DOHH2 (cell line): ENCODE measurements at regions not wholly inside any gene's neighbourhood (a gene's known extent, or its start where the extent isn't known, plus 50 kb on each side); places are given as distances from the start of the nearest gene placed in this dataset.

Experiments
- H3F3A ChIP-seq: fragments of 200-600 bp; sonication (generic), shearing (Covaris generic); 2 replicates; pipeline ENCODE4 v1.6.0; 2016; ENCODE audit warnings: antibody characterized with exemption, mild to moderate bottlenecking; ENCODE audit not compliant: control insufficient read depth, insufficient read depth
- H3K27ac ChIP-seq: fragments of 200-600 bp; sonication (generic); 2 replicates; pipeline ENCODE4 v1.5.1; 2014; ENCODE audit warnings: low read depth, mild to moderate bottlenecking, low read length, moderate library complexity
- H3K27me3 ChIP-seq: fragments of 200-600 bp; sonication (generic); 2 replicates; pipeline ENCODE4 v1.6.1; 2014; ENCODE audit warnings: mild to moderate bottlenecking, low read length, mixed read lengths; ENCODE audit not compliant: control insufficient read depth
- H3K36me3 ChIP-seq: fragments of 200-600 bp; sonication (generic); 2 replicates; pipeline ENCODE4 v1.6.1; 2014; ENCODE audit warnings: mild to moderate bottlenecking, low read length, moderate library complexity, mixed read lengths; ENCODE audit not compliant: control insufficient read depth
- H3K4me1 ChIP-seq: fragments of 200-600 bp; sonication (generic); 2 replicates; pipeline ENCODE4 v1.6.1; 2014; ENCODE audit warnings: mild to moderate bottlenecking, low read length, mixed read lengths; ENCODE audit not compliant: control insufficient read depth
- H3K4me2 ChIP-seq: fragments of 200-600 bp; sonication (generic); 2 replicates; pipeline ENCODE4 v1.6.0; 2014; ENCODE audit warnings: mild to moderate bottlenecking, low read length, moderate library complexity
- H3K4me3 ChIP-seq: fragments of 200-600 bp; sonication (generic); 2 replicates; pipeline ENCODE4 v1.5.1; 2014; ENCODE audit warnings: mild to moderate bottlenecking, low read length, mixed read lengths
- H3K79me2 ChIP-seq: fragments of 200-600 bp; sonication (generic); 2 replicates; pipeline ENCODE4 v1.6.1; 2014; ENCODE audit warnings: mild to moderate bottlenecking, low read length, mixed read lengths; ENCODE audit not compliant: control insufficient read depth
- H3K9me2 ChIP-seq: fragments of 200-600 bp; sonication (generic); replicated peaks from 2 replicates; pipeline ENCODE4 v1.6.1; 2014; ENCODE audit warnings: mild to moderate bottlenecking, low read length, mixed read lengths; ENCODE audit not compliant: control insufficient read depth
- H3K9me3 ChIP-seq: fragments of 200-600 bp; sonication (generic); 2 replicates; pipeline ENCODE4 v1.6.1; 2014; ENCODE audit warnings: antibody characterized with exemption, low read length, mixed read lengths; ENCODE audit not compliant: control insufficient read depth, insufficient read depth
- H4K20me1 ChIP-seq: fragments of 200-600 bp; sonication (generic); 2 replicates; pipeline ENCODE4 v1.6.0; 2014; ENCODE audit warnings: low read depth, mild to moderate bottlenecking, antibody characterized with exemption, low read length, moderate library complexity; ENCODE audit not compliant: control insufficient read depth, insufficient read depth
- CTCF ChIP-seq: fragments of 200-600 bp; sonication (generic); IDR thresholded peaks from one replicate; pipeline ENCODE4 v1.5.1; 2014; ENCODE audit warnings: antibody characterized with exemption, mild to moderate bottlenecking, low read depth, low read length; ENCODE audit not compliant: poor library complexity, severe bottlenecking
- EZH2phosphoT487 ChIP-seq: fragments of 200-600 bp; sonication (generic); IDR thresholded peaks from 2 replicates; pipeline ENCODE4 v1.6.1; 2017; ENCODE audit warnings: borderline replicate concordance, mild to moderate bottlenecking, antibody characterized with exemption, low read length, moderate library complexity, mixed read lengths

DNA sequence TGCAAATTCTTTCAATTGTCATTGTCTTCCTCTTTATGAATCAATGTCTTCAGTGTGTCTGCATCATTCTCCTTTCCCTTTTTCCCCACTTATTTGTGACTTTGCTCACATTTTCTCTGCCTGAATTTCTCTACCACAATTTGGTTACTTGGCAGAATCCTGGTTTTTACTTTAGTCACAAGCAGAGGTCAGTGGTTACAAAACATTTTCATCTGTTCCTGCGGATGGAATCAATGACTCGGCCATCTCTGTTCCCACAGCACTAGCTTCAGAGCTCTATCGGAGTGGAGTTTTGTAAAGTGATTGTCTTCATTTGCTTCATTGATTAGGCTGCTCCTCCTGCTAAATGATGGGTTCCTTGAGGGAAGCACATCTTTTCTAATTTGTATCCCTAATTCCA, 501.3 kb upstream of the AADAT start:
- Histone ChIP-seq H3K4me2 (no peak overlapping the region), H3F3A (no peaks in the 10 kb centered on the region), H3K9me2 (no peaks in the 10 kb centered on the region), H3K27ac (no peak overlapping the region), H3K79me2 (no peaks in the 10 kb centered on the region), H3K27me3 (no peaks in the 10 kb centered on the region), H3K9me3 (no peaks in the 10 kb centered on the region), H3K4me3 (no peak overlapping the region), H3K36me3 (no peaks in the 10 kb centered on the region), H4K20me1 (no peaks in the 10 kb centered on the region), H3K4me1 (no peaks in the 10 kb centered on the region)
- TF ChIP-seq EZH2phosphoT487 (no peak), CTCF (no peak)

DNA sequence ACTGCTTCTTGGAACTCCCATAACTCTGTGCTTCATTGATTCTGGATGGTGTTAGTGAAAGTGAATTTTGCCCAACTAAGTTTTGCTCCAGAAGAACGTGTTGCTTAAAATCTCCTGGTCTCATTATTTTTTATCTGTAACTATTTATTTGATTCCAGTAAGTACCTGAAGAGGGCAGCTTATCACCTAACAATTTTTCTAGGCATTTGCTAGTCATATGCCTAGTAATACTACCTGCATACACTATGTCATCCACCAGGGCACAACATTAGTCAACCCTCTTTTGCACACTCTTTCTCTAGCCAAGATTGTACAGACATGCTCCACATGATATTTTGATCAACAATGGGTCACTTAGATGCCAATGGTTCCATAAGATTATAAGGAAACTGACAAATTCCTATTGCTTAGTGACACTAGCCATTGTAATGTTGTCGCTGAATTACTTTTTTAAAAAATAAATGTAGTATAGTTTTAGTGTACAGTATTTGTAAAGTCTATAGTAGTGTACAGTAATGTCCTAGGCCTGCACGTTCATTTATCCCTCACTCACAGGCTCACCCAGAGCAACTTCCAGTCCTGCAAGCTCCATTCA, 499.9 kb upstream of the AADAT start:
- no peaks in the 10 kb centered on the region for H4K20me1 ChIP-seq
- H3K27ac ChIP-seq = no peak overlapping the region
- no peak overlapping the region for H3K4me3 ChIP-seq
- H3K4me1 ChIP-seq = no peaks in the 10 kb centered on the region
- no peaks in the 10 kb centered on the region for H3K79me2 ChIP-seq
- no peaks in the 10 kb centered on the region for H3F3A ChIP-seq
- TF ChIP-seq CTCF (no peak), EZH2phosphoT487 (no peak)
- no peak overlapping the region for H3K4me2 ChIP-seq
- no peaks in the 10 kb centered on the region for H3K27me3 ChIP-seq
- H3K36me3 ChIP-seq = no peaks in the 10 kb centered on the region
- H3K9me2 ChIP-seq = no peaks in the 10 kb centered on the region
- H3K9me3 ChIP-seq = no peaks in the 10 kb centered on the region

DNA sequence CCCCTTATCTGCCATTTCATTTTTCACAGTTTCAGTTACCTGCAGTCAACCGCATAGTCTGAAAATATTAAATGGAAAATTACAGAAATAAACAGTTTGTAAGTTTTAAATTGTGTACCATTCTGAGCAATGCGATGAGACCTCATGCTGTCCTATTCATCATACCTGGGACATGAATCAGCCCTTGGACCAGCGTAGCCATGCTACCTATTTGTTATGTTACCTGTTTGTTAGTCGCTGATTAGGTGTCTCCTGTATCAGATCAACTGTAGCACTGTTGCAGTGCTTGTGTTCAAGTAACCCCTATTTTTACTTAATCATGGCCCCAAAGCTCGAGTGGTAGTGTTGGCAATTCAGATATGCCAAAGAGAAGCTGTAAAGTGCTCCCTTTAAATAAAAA, 492.2 kb upstream of the AADAT start:
- no peak overlapping the region for H3K4me3 ChIP-seq
- H3K9me3 ChIP-seq = no peaks in the 10 kb centered on the region
- H3K4me1 ChIP-seq = no peaks in the 10 kb centered on the region
- no peaks in the 10 kb centered on the region for H3K27me3 ChIP-seq
- no peak overlapping the region for H3K4me2 ChIP-seq
- H3K9me2 ChIP-seq = no peaks in the 10 kb centered on the region
- H4K20me1 ChIP-seq = no peaks in the 10 kb centered on the region
- no peaks in the 10 kb centered on the region for H3F3A ChIP-seq
- H3K79me2 ChIP-seq = no peaks in the 10 kb centered on the region
- TF ChIP-seq CTCF = no peak
- no peak for TF ChIP-seq EZH2phosphoT487
- H3K36me3 ChIP-seq = no peaks in the 10 kb centered on the region
- no peak overlapping the region for H3K27ac ChIP-seq

GRCh38 chr4:170581322-170581721, 491.6 kb upstream of the AADAT start:
- Histone ChIP-seq H3K27me3 (no peaks in the 10 kb centered on the region), H3K27ac (no peak overlapping the region), H4K20me1 (no peaks in the 10 kb centered on the region), H3K4me1 (no peaks in the 10 kb centered on the region), H3K4me2 (no peak overlapping the region), H3K79me2 (no peaks in the 10 kb centered on the region), H3K9me2 (no peaks in the 10 kb centered on the region), H3K9me3 (no peaks in the 10 kb centered on the region), H3F3A (no peaks in the 10 kb centered on the region), H3K36me3 (no peaks in the 10 kb centered on the region), H3K4me3 (no peak overlapping the region)
- TF ChIP-seq EZH2phosphoT487 = no peak
- no peak for TF ChIP-seq CTCF
